Activated naive CD4-positive, alpha-beta T cell treated with anti-CD3 and anti-CD28 coated beads, Interleukin-2, amount 50 U/mL, for 16 hours (primary cell): ENCODE measurements at regions not wholly inside any gene's neighbourhood (a gene's known extent, or its start where the extent isn't known, plus 50 kb on each side); places are given as distances from the start of the nearest gene placed in this dataset.

Experiments used
- DNase-seq: peaks from one replicate; pipeline ENCODE4 v3.0.0-alpha.2; 2020

GRCh38 chr2:128808462-128809258 lies 490.0 kb upstream of the HS6ST1 start:
- no peak for DNase-seq

GRCh38 chr2:128809259-128809636 lies 490.6 kb upstream of the HS6ST1 start:
- DNase-seq: no peak

DNA sequence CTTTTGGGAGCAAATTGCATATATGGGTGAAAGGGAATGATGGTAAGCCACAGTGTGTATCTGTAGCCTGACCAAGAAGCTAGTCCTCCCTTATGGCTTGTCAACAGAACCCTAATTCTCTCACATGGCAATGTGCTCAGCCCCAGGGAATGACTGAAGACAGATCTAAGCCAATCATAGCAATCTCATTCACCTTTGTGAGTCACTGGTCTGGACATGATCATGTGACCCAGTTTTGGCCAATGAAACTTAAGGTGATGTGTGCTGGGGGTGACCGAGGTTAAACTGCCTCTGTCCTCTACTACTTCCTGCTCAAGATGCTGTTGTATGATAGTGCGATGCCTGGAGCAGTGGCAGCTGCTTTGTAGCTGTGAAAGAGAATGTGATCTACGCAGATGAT lies 491.2 kb upstream of the HS6ST1 start:
- DNase-seq: no peak

DNA sequence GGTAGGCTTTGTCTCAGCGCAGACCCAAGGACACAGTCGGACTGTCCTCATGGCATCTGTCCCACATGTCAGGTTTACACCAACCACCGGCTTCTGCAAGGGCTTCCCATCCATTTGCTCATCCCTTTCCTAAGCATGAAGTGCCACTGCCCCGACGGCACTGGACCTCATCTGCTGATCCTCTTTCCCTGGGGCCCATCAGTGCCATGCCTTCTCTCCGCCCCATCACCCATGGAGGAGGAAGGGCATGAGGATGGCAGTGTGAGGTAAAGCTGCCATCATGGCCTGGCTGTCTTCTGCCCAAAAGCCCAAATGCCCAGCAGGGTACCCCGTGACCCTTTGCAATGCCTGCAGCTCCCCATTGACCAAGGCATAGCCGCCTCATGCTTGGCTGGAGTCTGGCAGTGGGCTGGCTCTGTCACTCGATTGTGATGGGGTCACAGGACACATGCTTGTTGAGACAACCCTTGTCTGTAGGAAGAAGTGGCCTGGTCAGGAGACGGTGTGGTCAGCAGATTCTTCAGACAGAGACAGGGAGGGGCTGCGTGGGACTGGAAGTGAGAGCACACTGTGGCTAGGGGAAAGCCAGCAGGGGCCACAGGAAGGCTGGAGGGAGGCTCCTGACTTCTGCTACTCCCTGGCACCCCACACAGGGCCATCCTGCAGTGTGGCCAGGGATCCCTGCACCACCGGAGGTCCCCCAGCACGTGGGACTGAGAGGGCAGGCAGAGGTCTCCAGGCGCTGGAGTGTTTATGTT lies 493.7 kb upstream of the HS6ST1 start:
- no peak for DNase-seq

DNA sequence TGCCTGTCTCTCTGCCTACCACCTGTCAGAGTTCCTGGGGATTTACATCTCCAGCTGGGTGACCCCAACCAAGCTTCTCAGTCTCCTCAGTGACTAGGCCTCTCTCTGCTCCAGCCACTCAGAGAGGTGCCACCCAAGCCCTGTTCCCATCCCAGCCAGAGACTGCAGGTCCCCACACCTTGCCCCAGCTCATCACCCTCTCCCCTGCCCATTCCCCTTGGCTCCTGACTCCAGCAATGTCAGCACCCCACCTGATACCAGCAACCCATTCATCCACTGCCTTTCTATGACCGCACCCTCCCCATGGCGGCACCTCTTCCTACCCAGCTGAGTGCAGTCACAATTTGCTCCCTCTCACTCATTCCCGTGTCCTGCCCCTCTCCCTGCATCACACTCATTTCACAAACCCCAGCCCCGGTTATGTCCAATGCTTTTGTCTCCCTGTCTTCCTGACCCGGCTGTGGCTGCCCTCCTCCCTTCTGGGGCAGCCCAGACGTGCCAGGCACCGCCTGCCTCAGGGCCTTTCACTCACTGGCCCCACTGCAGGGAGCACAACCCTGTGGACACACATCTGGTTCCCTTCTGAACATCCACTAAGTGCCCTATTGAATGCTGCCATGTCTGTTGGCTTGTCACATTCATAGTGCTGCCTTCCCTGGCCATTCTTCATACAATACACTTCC lies 494.8 kb upstream of the HS6ST1 start:
- DNase-seq: no peak

DNA sequence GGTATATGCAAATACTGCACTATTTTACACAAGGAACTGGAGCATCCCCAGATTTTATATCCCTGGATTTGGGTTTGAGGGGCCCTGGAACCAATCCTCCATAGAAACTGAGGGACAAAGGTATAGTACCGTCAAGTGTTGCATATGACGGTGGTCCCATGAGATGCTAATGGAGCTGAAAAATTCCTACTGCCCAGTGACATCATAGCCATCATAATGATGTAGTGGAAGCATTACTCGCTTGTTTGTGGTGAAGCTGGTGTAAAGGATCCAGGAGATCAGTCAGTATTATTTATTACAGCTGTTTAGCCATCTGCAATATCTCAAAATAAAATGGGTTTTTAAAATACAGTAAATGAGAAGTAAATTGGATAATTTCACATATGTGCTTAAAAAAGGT lies 496.6 kb upstream of the HS6ST1 start:
- DNase-seq: no peak

GRCh38 chr2:128817171-128817570 lies 498.5 kb upstream of the HS6ST1 start:
- no peak for DNase-seq

DNA sequence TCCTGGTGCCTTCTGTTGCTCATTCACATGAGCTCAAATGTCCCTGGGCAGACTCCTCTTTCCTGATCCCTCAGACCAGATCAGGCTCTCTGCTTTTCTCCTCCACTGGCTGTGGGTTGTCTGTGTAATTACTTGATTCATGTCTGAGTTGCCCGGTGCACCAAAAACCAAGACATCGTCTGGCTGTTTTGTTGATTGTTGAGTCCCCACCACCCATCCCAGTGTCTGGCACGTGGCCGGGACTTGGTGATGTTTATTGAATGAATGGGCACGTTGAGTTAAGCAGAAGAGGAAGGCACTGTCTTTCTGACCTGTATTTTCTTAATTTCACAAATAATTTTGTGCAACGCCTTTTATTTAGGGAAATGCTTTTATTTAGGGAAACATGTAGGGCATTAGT lies 499.1 kb upstream of the HS6ST1 start:
- DNase-seq: no peak

- no peak for DNase-seq
Observed at GRCh38 chr2:128818248-128818647, 499.6 kb upstream of the HS6ST1 start.

DNA sequence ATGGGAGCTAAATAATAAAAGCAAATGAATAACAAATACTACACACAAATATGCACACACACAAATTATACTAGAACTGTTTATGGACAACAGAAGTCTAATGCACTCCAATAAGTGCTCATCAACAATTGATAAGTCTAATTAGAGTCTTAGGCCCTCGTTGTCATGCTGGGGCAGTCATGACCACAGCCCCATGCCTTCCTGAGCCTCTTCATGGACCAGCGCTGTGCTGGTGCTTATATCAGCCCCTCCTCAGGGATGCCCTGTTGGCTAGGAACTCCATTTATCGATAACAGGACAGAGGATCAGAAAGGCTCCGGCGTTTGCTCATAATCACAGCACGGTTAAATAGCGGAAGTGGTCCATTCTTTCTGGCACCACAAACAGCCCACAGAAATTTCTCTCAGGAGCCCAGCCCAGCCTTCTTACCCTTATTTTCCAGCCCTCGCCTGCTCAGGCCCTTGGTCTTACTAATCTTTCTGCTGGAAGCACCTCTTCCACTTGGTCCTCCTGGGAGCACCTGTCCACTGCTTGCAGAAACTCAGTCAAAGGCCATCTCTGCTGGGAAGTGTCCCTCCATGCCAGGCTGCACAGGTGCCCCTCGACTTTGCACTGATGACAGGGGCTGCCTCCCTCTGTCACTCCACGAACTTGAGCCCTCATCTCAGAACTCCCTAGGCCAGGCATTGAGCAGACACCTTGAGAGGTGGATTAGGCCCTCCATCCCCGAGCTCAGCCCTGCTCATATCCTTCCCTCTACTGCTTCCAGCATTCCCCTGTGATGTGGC lies 500.2 kb upstream of the HS6ST1 start:
- no peak for DNase-seq

GRCh38 chr2:128820452-128820851 lies 501.8 kb upstream of the HS6ST1 start:
- no peak for DNase-seq

GRCh38 chr2:128821010-128821409 lies 502.3 kb upstream of the HS6ST1 start:
- DNase-seq: no peak

DNA sequence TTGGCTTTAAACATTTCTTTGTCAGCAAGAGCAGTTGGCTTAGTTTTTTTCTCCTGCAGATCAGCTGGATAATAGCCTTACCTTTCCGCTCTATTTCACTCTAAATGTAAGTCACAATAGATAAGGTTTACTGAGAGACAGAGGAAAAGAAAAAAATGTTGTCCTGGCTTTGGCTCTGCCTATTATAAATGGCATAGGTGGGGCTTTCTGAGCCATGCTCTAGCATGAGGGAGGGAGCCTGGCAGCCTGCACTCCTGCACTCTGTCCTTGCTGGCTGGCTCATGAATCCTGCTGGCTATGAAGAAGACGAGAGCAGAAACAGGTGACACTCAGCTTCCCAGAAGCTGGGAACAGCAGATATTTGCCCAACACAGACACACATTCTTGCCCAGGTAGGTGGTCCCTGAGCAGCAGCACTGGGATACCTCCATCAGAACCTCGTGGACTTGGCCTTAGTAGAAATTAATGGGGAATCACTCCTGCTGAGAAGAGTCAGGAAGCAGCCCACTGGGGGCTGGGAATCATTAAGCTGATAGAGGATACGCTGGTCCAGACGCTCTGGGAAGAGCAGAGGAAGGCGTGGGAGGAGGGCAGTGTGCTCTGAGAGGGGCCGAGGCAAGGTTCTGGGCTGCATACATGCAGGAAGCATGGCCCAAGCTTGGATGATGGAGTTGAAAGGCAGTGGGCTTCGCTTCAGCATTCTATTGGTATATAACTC lies 514.4 kb upstream of the HS6ST1 start:
- no peak for DNase-seq

DNA sequence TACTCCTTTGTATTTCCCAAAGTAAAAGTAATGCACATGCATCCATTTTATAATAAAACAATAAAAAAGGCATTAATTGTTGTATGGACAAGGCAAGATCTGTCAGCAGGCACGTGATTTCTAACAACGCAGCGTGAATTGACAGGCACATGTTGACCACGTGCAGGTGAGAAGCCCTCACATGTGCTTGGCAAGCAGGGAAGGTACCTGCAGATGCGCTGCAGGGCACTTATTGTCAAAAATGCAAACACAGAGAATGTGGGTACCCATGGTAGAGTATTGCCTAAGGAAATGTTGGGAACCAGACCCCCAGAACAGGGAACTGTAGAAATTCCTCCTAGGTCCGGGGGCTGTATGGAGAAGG lies 515.0 kb upstream of the HS6ST1 start:
- no peak for DNase-seq

GRCh38 chr2:128834207-128834879 lies 515.7 kb upstream of the HS6ST1 start:
- no peak for DNase-seq

- no peak for DNase-seq
Observed at GRCh38 chr2:128834880-128835252, 516.2 kb upstream of the HS6ST1 start.

DNA sequence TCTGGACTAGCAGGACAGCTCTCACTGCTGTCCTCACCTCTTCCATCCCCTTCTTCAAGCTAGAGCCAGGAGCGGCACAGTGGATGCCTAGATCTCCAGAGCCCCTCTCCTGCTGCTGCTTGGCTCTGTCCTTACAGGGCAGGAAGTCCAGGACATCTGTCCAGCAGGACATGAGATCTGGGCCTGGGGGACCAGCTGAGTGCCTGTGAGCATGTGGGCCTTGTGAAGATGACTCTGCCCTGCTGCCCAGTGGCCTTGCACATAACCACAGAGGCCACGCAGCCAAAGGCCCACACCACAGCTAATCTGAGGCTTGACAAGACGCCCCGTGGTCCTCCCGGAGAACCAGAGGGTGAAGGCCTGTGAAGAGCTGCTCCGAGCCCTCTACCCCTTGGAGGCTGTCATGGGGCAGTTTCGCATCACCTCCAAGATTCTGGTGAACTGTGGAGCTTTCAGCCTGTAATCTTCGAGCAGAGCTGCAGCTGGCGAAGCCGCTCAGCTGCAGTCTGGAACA lies 516.7 kb upstream of the HS6ST1 start:
- no peak for DNase-seq

GRCh38 chr2:128835974-128836373 lies 517.3 kb upstream of the HS6ST1 start:
- DNase-seq: no peak

GRCh38 chr2:128836559-128837100 lies 518.0 kb upstream of the HS6ST1 start:
- no peak for DNase-seq

DNA sequence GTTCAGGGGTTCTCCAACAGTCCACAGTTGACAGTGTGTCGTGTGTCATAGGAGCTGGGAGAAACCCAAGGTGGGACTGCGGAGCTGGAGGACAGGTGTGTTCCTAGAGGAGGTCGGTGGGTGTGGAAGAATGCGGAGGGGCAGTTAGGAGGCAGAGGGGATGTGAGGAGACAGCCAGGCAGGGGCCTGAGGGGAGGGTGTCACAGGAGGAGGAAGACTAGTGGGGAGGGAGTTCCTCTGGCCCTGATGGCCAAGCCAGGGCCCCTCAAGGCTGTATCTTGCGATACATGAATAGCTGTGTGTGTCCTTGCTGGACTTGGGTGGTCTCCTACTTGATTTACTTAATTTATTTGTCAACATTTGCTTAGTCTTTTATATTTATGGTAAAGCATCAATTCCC lies 519.6 kb upstream of the HS6ST1 start:
- no peak for DNase-seq

- no peak for DNase-seq
Observed at GRCh38 chr2:128841803-128842202, 523.1 kb upstream of the HS6ST1 start.
